Large intestine (tissue), 3 donors: ENCODE measurements at regions not wholly inside any gene's neighbourhood (a gene's known extent, or its start where the extent isn't known, plus 50 kb on each side); places are given as distances from the start of the nearest gene placed in this dataset.

Source experiments
- DNase-seq, 2 donors: peaks; one replicate each; pipeline versions ENCODE4 v3.0.0 to v3.0.0-alpha.2; 2013
- H3K27ac ChIP-seq: one replicate; pipeline ENCODE4 v1.5.1; 2013; ENCODE audit warnings: low read length
- H3K27me3 ChIP-seq: 2 replicates; pipeline ENCODE4 v1.6.1; 2013; ENCODE audit warnings: low read length; ENCODE audit not compliant: control insufficient read depth, insufficient read depth
- H3K36me3 ChIP-seq: 2 replicates; pipeline ENCODE4 v1.6.1; 2013; ENCODE audit warnings: low read length; ENCODE audit not compliant: control insufficient read depth, insufficient read depth
- H3K4me1 ChIP-seq: one replicate; pipeline ENCODE4 v1.6.1; 2013; ENCODE audit warnings: low read length; ENCODE audit not compliant: control insufficient read depth, insufficient read depth
- H3K4me3 ChIP-seq: one replicate; pipeline ENCODE4 v1.5.1; 2013; ENCODE audit warnings: low read length
- H3K9me3 ChIP-seq: one replicate; pipeline ENCODE4 v1.6.1; 2013; ENCODE audit warnings: mild to moderate bottlenecking, low read depth, low read length, moderate library complexity; ENCODE audit not compliant: control insufficient read depth
- WGBS: methylation state at CpG from one replicate; pipeline ENCODE4 v1.1.5; 2013; ENCODE audit warnings: low lambda C conversion rate; ENCODE audit not compliant: insufficient coverage; 5-methylcytosine and 5-hydroxymethylcytosine counted together

GRCh38 chr5:142427015-142427364, 102.2 kb upstream of the SPRY4 start:
- H3K9me3 ChIP-seq = no peaks in the 10 kb centered on the region
- WGBS = no CpG with 5 or more reads among the region's 7 CpGs
- no peak for DNase-seq
- H3K4me1 ChIP-seq = peaks cover 3% of the 10 kb centered on the region
- H3K27me3 ChIP-seq = no peaks in the 10 kb centered on the region
- no peak overlapping the region for H3K4me3 ChIP-seq
- H3K27ac ChIP-seq = peak overlapping the region; percentile 38
- no peaks in the 10 kb centered on the region for H3K36me3 ChIP-seq

GRCh38 chr5:142426129-142427014, 101.6 kb upstream of the SPRY4 start:
- Histone ChIP-seq H3K27me3 (no peaks in the 10 kb centered on the region), H3K9me3 (no peaks in the 10 kb centered on the region), H3K36me3 (no peaks in the 10 kb centered on the region), H3K4me1 (peaks cover 8% of the 10 kb centered on the region), H3K27ac (peak overlapping the region; percentile 38), H3K4me3 (no peak overlapping the region)
- DNase-seq = no peak
- WGBS = 82% methylated on average over 6 of the region's 17 CpGs

- Histone ChIP-seq H3K4me1 (peaks cover 15% of the 10 kb centered on the region), H3K9me3 (no peaks in the 10 kb centered on the region), H3K27ac (no peak overlapping the region), H3K4me3 (no peak overlapping the region), H3K36me3 (no peaks in the 10 kb centered on the region), H3K27me3 (no peaks in the 10 kb centered on the region)
- 100% methylated on average over 2 of the region's 7 CpGs for WGBS
- DNase-seq = no peak
Measured at GRCh38 chr5:142425286-142426065, 100.7 kb upstream of the SPRY4 start.

- Histone ChIP-seq H3K27ac (no peak overlapping the region), H3K4me3 (no peak overlapping the region), H3K27me3 (no peaks in the 10 kb centered on the region), H3K36me3 (no peaks in the 10 kb centered on the region), H3K4me1 (peaks cover 17% of the 10 kb centered on the region), H3K9me3 (no peaks in the 10 kb centered on the region)
- DNase-seq = no peak
Measured at GRCh38 chr5:142422429-142422828, 97.6 kb upstream of the SPRY4 start.

- DNase-seq = no peak
- H3K4me3 ChIP-seq = no peak overlapping the region
- no CpG with 5 or more reads among the region's 1 CpG for WGBS
- peaks cover 17% of the 10 kb centered on the region for H3K4me1 ChIP-seq
- H3K27me3 ChIP-seq = no peaks in the 10 kb centered on the region
- H3K9me3 ChIP-seq = no peaks in the 10 kb centered on the region
- H3K27ac ChIP-seq = peak overlapping the region; percentile 36
- H3K36me3 ChIP-seq = no peaks in the 10 kb centered on the region
Measured at GRCh38 chr5:142421621-142422397, 97.0 kb upstream of the SPRY4 start.

GRCh38 chr5:142421228-142421617, 96.4 kb upstream of the SPRY4 start:
- Histone ChIP-seq H3K4me1 (peaks cover 15% of the 10 kb centered on the region), H3K36me3 (no peaks in the 10 kb centered on the region), H3K27me3 (no peaks in the 10 kb centered on the region), H3K9me3 (no peaks in the 10 kb centered on the region), H3K4me3 (no peak overlapping the region), H3K27ac (peak overlapping the region; percentile 36)
- peak in 1 of 2 donors; percentile 83 for DNase-seq
- no CpG with 5 or more reads among the region's 5 CpGs for WGBS

GRCh38 chr5:142420561-142421227, 95.9 kb upstream of the SPRY4 start:
- WGBS = 0% methylated on average over 1 of the region's 3 CpGs
- DNase-seq = peak in 1 of 2 donors; percentile 51
- H3K4me1 ChIP-seq = peaks cover 14% of the 10 kb centered on the region
- H3K27me3 ChIP-seq = no peaks in the 10 kb centered on the region
- no peak overlapping the region for H3K4me3 ChIP-seq
- no peaks in the 10 kb centered on the region for H3K9me3 ChIP-seq
- H3K27ac ChIP-seq = peak overlapping the region; percentile 36
- no peaks in the 10 kb centered on the region for H3K36me3 ChIP-seq

- Histone ChIP-seq H3K4me1 (no peaks in the 10 kb centered on the region), H3K27me3 (no peaks in the 10 kb centered on the region), H3K36me3 (no peaks in the 10 kb centered on the region), H3K9me3 (no peaks in the 10 kb centered on the region), H3K27ac (no peak overlapping the region), H3K4me3 (no peak overlapping the region)
- DNase-seq = no peak
- no CpG with 5 or more reads among the region's 5 CpGs for WGBS
Measured at GRCh38 chr5:142412581-142412980, 87.8 kb upstream of the SPRY4 start.

- WGBS = no CpG with 5 or more reads among the region's 4 CpGs
- H3K36me3 ChIP-seq = no peaks in the 10 kb centered on the region
- no peak overlapping the region for H3K4me3 ChIP-seq
- no peak overlapping the region for H3K27ac ChIP-seq
- no peaks in the 10 kb centered on the region for H3K27me3 ChIP-seq
- no peaks in the 10 kb centered on the region for H3K9me3 ChIP-seq
- no peak for DNase-seq
- H3K4me1 ChIP-seq = no peaks in the 10 kb centered on the region
Measured at GRCh38 chr5:142411656-142412425, 87.0 kb upstream of the SPRY4 start.
